ENCODE measurements at regions not wholly inside any gene's neighbourhood (a gene's known extent, or its start where the extent isn't known, plus 50 kb on each side); places are given as distances from the start of the nearest gene placed in this dataset.

DNA sequence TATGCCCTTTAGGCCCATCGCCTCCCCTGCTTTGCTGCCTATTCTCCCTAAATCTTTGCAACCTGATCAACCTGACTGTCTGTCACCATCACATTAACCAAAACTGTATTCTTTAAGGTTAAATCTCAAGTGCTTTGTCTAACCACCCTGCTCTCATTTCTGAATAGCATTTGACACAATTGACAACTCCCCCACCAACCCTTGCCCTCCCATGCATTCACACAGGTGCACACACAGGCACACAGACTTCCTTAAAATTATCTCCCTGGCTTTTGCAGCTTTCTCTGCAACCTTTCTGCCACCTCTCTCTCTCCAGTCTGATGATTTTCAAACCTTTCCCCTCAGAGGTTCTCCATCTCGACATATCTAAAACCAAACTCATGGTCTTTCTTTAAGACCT, 64.6 kb upstream of the ST8SIA3 start:
- TF ChIP-seq CTCF (conservative IDR thresholded peaks at IDR 0.05 in 1 of 2, IDR thresholded peaks at IDR 0.05 in 1 of 2; ENCODE audit: low read depth in 1 of 2, low read length in 2 of 2) (no peak), EZH2 (IDR thresholded peaks at IDR 0.05; ENCODE audit: low read length, missing control alignments) (no peak)

GRCh38 chr18:57294547-57294946, 57.8 kb upstream of the ST8SIA3 start:
- H3K79me2 ChIP-seq (ENCODE audit: control insufficient read depth, insufficient read depth, low read length), result no peaks in the 10 kb centered on the region
- no peak for DNase-seq (ENCODE audit: low read depth in 2 of 2)
- H3K36me3 ChIP-seq (ENCODE audit: control insufficient read depth, insufficient read depth, low read length), result no peaks in the 10 kb centered on the region
- no peak overlapping the region for H3K4me2 ChIP-seq (ENCODE audit: extremely low read depth, insufficient read depth, low read length)
- H3K9me3 ChIP-seq (ENCODE audit: control insufficient read depth, insufficient read depth, low read depth, low read length), result no peaks in the 10 kb centered on the region
- TF ChIP-seq CTCF (conservative IDR thresholded peaks at IDR 0.05 in 1 of 2, IDR thresholded peaks at IDR 0.05 in 1 of 2; ENCODE audit: low read depth in 1 of 2, low read length in 2 of 2) (no peak), EZH2 (IDR thresholded peaks at IDR 0.05; ENCODE audit: low read length, missing control alignments) (no peak)
- no peak overlapping the region for H3K27ac ChIP-seq (ENCODE audit: insufficient read depth, low read length)
- no peak overlapping the region for H3K4me3 ChIP-seq (replicated peaks in 1 of 4; ENCODE audit: control extremely low read depth in 1 of 4, insufficient read depth in 1 of 4, low read depth in 3 of 4, low read length in 4 of 4)
- H3K9ac ChIP-seq (ENCODE audit: insufficient read depth, low read length), result no peak overlapping the region
- H3K4me1 ChIP-seq (ENCODE audit: control insufficient read depth, extremely low read depth, insufficient read depth, low read length), result no peaks in the 10 kb centered on the region
- H2AFZ ChIP-seq (ENCODE audit: low read length), result no peak overlapping the region
- H3K27me3 ChIP-seq (ENCODE audit: control insufficient read depth, insufficient read depth, low read length), result no peaks in the 10 kb centered on the region
- H4K20me1 ChIP-seq (ENCODE audit: control insufficient read depth, extremely low read depth, insufficient read depth, low read length), result no peaks in the 10 kb centered on the region

More for the DNA sequence above, 64.6 kb upstream of the ST8SIA3 start:
- Histone ChIP-seq H2AFZ (ENCODE audit: low read length) (no peak overlapping the region), H3K27ac (ENCODE audit: insufficient read depth, low read length) (no peak overlapping the region), H3K79me2 (ENCODE audit: control insufficient read depth, insufficient read depth, low read length) (no peaks in the 10 kb centered on the region), H3K4me3 (replicated peaks in 1 of 4; ENCODE audit: control extremely low read depth in 1 of 4, insufficient read depth in 1 of 4, low read depth in 3 of 4, low read length in 4 of 4) (no peak overlapping the region), H4K20me1 (ENCODE audit: control insufficient read depth, extremely low read depth, insufficient read depth, low read length) (no peaks in the 10 kb centered on the region), H3K9ac (ENCODE audit: insufficient read depth, low read length) (no peak overlapping the region), H3K36me3 (ENCODE audit: control insufficient read depth, insufficient read depth, low read length) (no peaks in the 10 kb centered on the region), H3K4me1 (ENCODE audit: control insufficient read depth, extremely low read depth, insufficient read depth, low read length) (no peaks in the 10 kb centered on the region), H3K9me3 (ENCODE audit: control insufficient read depth, insufficient read depth, low read depth, low read length) (no peaks in the 10 kb centered on the region), H3K27me3 (ENCODE audit: control insufficient read depth, insufficient read depth, low read length) (no peaks in the 10 kb centered on the region), H3K4me2 (ENCODE audit: extremely low read depth, insufficient read depth, low read length) (no peak overlapping the region)
- DNase-seq (ENCODE audit: low read depth in 2 of 2), result no peak

GRCh38 chr18:57296336-57296735, 56.0 kb upstream of the ST8SIA3 start:
- no peak overlapping the region for H3K9ac ChIP-seq (ENCODE audit: insufficient read depth, low read length)
- TF ChIP-seq EZH2 (IDR thresholded peaks at IDR 0.05; ENCODE audit: low read length, missing control alignments), result no peak
- TF ChIP-seq CTCF (conservative IDR thresholded peaks at IDR 0.05 in 1 of 2, IDR thresholded peaks at IDR 0.05 in 1 of 2; ENCODE audit: low read depth in 1 of 2, low read length in 2 of 2), result no peak

More at GRCh38 chr18:57296336-57296735, 56.0 kb upstream of the ST8SIA3 start:
- no peak for DNase-seq (ENCODE audit: low read depth in 2 of 2)
- Histone ChIP-seq H3K9me3 (ENCODE audit: control insufficient read depth, insufficient read depth, low read depth, low read length) (no peaks in the 10 kb centered on the region), H3K27ac (ENCODE audit: insufficient read depth, low read length) (no peak overlapping the region), H3K79me2 (ENCODE audit: control insufficient read depth, insufficient read depth, low read length) (no peaks in the 10 kb centered on the region), H3K4me2 (ENCODE audit: extremely low read depth, insufficient read depth, low read length) (no peak overlapping the region), H3K36me3 (ENCODE audit: control insufficient read depth, insufficient read depth, low read length) (no peaks in the 10 kb centered on the region), H2AFZ (ENCODE audit: low read length) (no peak overlapping the region), H3K4me1 (ENCODE audit: control insufficient read depth, extremely low read depth, insufficient read depth, low read length) (no peaks in the 10 kb centered on the region), H3K27me3 (ENCODE audit: control insufficient read depth, insufficient read depth, low read length) (no peaks in the 10 kb centered on the region), H3K4me3 (replicated peaks in 1 of 4; ENCODE audit: control extremely low read depth in 1 of 4, insufficient read depth in 1 of 4, low read depth in 3 of 4, low read length in 4 of 4) (no peak overlapping the region), H4K20me1 (ENCODE audit: control insufficient read depth, extremely low read depth, insufficient read depth, low read length) (no peaks in the 10 kb centered on the region)
